OCI-M2 (cell line): ENCODE measurements at regions not wholly inside any gene's neighbourhood (a gene's known extent, or its start where the extent isn't known, plus 50 kb on each side); places are given as distances from the start of the nearest gene placed in this dataset.
"Not testable (repeated sequence)": the region's sequence is repeated elsewhere in the genome, so short reads cannot be mapped to it uniquely, and the experiment has no call there.

ENCODE experiments used
- DNase-seq: peaks from one replicate; lab custom pipeline; 2025; ENCODE audit not compliant: unreplicated experiment; lab: John Stamatoyannopoulos, UW

GRCh38 chr7:81484261-81484660 is 285.6 kb downstream of the HGF start:
- DNase-seq: no peak

GRCh38 chr7:81482600-81483186 is 287.2 kb downstream of the HGF start:
- no peak for DNase-seq

GRCh38 chr7:81478664-81479063 is 291.2 kb downstream of the HGF start:
- DNase-seq: no peak

- DNase-seq: not testable (repeated sequence)
These were observed 291.6 kb downstream of the HGF start for GRCh38 chr7:81478201-81478600.

- no peak for DNase-seq
These were observed 296.6 kb downstream of the HGF start for GRCh38 chr7:81473236-81473635.

- no peak for DNase-seq
These were observed 299.0 kb downstream of the HGF start for GRCh38 chr7:81470724-81471379.

GRCh38 chr7:81469869-81470723 is 299.8 kb downstream of the HGF start:
- no peak for DNase-seq

GRCh38 chr7:81469153-81469868 is 300.5 kb downstream of the HGF start:
- no peak for DNase-seq

- DNase-seq: no peak
These were observed 301.3 kb downstream of the HGF start for GRCh38 chr7:81468526-81468925.

GRCh38 chr7:81467964-81468363 is 301.9 kb downstream of the HGF start:
- no peak for DNase-seq

- no peak for DNase-seq
These were observed 307.2 kb downstream of the HGF start for GRCh38 chr7:81462672-81463071.

- DNase-seq: peak; percentile 36
These were observed 309.4 kb downstream of the HGF start for GRCh38 chr7:81460250-81461045.

GRCh38 chr7:81459485-81459884 is 310.4 kb downstream of the HGF start:
- DNase-seq: no peak

GRCh38 chr7:81457852-81458522 is 311.9 kb downstream of the HGF start:
- no peak for DNase-seq

- not testable (repeated sequence) for DNase-seq
These were observed 316.1 kb downstream of the HGF start for GRCh38 chr7:81453770-81454169.

GRCh38 chr7:81449105-81449504 is 320.7 kb downstream of the HGF start:
- DNase-seq: no peak

- no peak for DNase-seq
These were observed 322.4 kb downstream of the HGF start for GRCh38 chr7:81447351-81447952.

GRCh38 chr7:81446212-81446611 is 323.6 kb downstream of the HGF start:
- no peak for DNase-seq

GRCh38 chr7:81445462-81445861 is 324.4 kb downstream of the HGF start:
- DNase-seq: no peak

GRCh38 chr7:81441750-81442149 is 328.1 kb downstream of the HGF start:
- no peak for DNase-seq
